SU-DHL-6 (cell line): ENCODE measurements at regions not wholly inside any gene's neighbourhood (a gene's known extent, or its start where the extent isn't known, plus 50 kb on each side); places are given as distances from the start of the nearest gene placed in this dataset.

ENCODE experiments used
- H2AFZ ChIP-seq: fragments of 200-600 bp; sonication (generic); 2 replicates; pipeline ENCODE4 v1.6.1; 2014; ENCODE audit warnings: low read depth, mild to moderate bottlenecking, moderate library complexity, mixed read lengths, antibody characterized with exemption, low read length; ENCODE audit not compliant: severe bottlenecking
- H3F3A ChIP-seq: fragments of 200-600 bp; shearing (Covaris generic); 2 replicates; pipeline ENCODE4 v1.6.0; 2016; ENCODE audit warnings: antibody characterized with exemption, mild to moderate bottlenecking; ENCODE audit not compliant: insufficient read depth
- H3K27ac ChIP-seq: fragments of 200-600 bp; sonication (generic); 2 replicates; pipeline ENCODE4 v1.5.1; 2016; ENCODE audit warnings: low read depth, mild to moderate bottlenecking, low read length, moderate library complexity, mixed read lengths
- H3K27me3 ChIP-seq: fragments of 200-600 bp; sonication (generic), shearing (Covaris generic); 2 replicates; pipeline ENCODE4 v1.6.0; 2014; ENCODE audit warnings: mild to moderate bottlenecking, low read length
- H3K36me3 ChIP-seq: fragments of 200-600 bp; sonication (generic); 2 replicates; pipeline ENCODE4 v1.6.1; 2014; ENCODE audit warnings: mild to moderate bottlenecking, low read length, mixed read lengths
- H3K4me2 ChIP-seq: fragments of 300-600, 200-600 bp; shearing (Covaris generic), sonication (generic); 2 replicates; pipeline ENCODE4 v1.6.0; 2014; ENCODE audit warnings: low read length, low read depth, mild to moderate bottlenecking; ENCODE audit not compliant: poor library complexity, severe bottlenecking
- H3K4me3 ChIP-seq: fragments of 200-600 bp; sonication (generic); 2 replicates; pipeline ENCODE4 v1.5.1; 2014; ENCODE audit warnings: antibody characterized with exemption, low read length, mild to moderate bottlenecking, mixed read lengths; ENCODE audit not compliant: insufficient read depth, poor library complexity, severe bottlenecking
- H3K79me2 ChIP-seq: fragments of 200-600 bp; sonication (generic); 2 replicates; pipeline ENCODE4 v1.6.1; 2014; ENCODE audit warnings: mild to moderate bottlenecking, low read length, moderate library complexity; ENCODE audit not compliant: insufficient read depth
- H3K9ac ChIP-seq: fragments of 200-600 bp; sonication (generic); 2 replicates; pipeline ENCODE4 v1.7.0; 2014; ENCODE audit warnings: mild to moderate bottlenecking, low read length
- H3K9me2 ChIP-seq: fragments of 200-600 bp; sonication (generic); replicated peaks from 2 replicates; pipeline ENCODE4 v1.6.1; 2014; ENCODE audit warnings: low read length; ENCODE audit not compliant: insufficient read depth
- H3K9me3 ChIP-seq: fragments of 200-600 bp; sonication (generic); 2 replicates; pipeline ENCODE4 v1.6.1; 2014; ENCODE audit warnings: low read length, mixed read lengths; ENCODE audit not compliant: insufficient read depth
- H4K20me1 ChIP-seq: fragments of 200-600 bp; sonication (generic); 2 replicates; pipeline ENCODE4 v1.6.1; 2014; ENCODE audit warnings: low read depth, mild to moderate bottlenecking, antibody characterized with exemption, low read length, moderate library complexity, mixed read lengths
- EZH2phosphoT487 ChIP-seq: fragments of 200-600 bp; sonication (generic), shearing (Covaris generic); conservative IDR thresholded peaks from 2 replicates; pipeline ENCODE4 v1.6.1; 2018; ENCODE audit warnings: mild to moderate bottlenecking, antibody characterized with exemption, low read length, moderate library complexity, mixed read lengths
- TF ChIP-seq, protein P1 (sequence below): fragments of 200-600 bp; sonication (generic); IDR thresholded peaks from one replicate; pipeline ENCODE4 v1.5.1; 2017; ENCODE audit warnings: antibody characterized with exemption, mild to moderate bottlenecking, low read length, moderate library complexity; ENCODE audit not compliant: insufficient read depth, poor library complexity, severe bottlenecking

DNA sequence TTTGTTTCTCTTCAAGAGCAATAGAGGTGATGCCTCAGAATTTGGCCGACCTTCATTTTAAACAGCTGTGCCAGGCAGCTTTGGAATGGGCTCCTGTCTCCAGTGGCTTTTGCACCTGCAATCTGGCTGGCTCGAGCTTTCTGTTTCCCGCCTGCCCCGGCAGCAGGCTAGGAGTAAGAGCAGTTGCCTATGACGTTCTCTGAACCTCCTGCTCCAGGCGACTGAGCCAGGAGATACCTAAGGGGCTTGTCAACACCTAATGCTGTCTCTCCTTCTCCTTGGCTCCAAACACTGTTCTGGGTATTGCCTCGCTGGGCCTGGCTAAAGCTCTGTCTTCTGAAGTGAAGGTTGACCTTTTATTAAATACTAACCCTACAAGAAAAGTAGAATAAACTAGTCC, 229.9 kb downstream of the LRRN1 start:
- Histone ChIP-seq H3K9me2 (no peaks in the 10 kb centered on the region), H3K4me2 (no peak overlapping the region), H3K9me3 (no peaks in the 10 kb centered on the region), H2AFZ (no peak overlapping the region), H4K20me1 (no peaks in the 10 kb centered on the region), H3K36me3 (no peaks in the 10 kb centered on the region), H3F3A (no peaks in the 10 kb centered on the region), H3K79me2 (no peaks in the 10 kb centered on the region), H3K27me3 (no peaks in the 10 kb centered on the region), H3K27ac (no peak overlapping the region), H3K9ac (no peak overlapping the region), H3K4me3 (no peak overlapping the region)
- no peak for TF ChIP-seq EZH2phosphoT487
- TF ChIP-seq, protein P1, sequence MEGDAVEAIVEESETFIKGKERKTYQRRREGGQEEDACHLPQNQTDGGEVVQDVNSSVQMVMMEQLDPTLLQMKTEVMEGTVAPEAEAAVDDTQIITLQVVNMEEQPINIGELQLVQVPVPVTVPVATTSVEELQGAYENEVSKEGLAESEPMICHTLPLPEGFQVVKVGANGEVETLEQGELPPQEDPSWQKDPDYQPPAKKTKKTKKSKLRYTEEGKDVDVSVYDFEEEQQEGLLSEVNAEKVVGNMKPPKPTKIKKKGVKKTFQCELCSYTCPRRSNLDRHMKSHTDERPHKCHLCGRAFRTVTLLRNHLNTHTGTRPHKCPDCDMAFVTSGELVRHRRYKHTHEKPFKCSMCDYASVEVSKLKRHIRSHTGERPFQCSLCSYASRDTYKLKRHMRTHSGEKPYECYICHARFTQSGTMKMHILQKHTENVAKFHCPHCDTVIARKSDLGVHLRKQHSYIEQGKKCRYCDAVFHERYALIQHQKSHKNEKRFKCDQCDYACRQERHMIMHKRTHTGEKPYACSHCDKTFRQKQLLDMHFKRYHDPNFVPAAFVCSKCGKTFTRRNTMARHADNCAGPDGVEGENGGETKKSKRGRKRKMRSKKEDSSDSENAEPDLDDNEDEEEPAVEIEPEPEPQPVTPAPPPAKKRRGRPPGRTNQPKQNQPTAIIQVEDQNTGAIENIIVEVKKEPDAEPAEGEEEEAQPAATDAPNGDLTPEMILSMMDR = no peak

DNA sequence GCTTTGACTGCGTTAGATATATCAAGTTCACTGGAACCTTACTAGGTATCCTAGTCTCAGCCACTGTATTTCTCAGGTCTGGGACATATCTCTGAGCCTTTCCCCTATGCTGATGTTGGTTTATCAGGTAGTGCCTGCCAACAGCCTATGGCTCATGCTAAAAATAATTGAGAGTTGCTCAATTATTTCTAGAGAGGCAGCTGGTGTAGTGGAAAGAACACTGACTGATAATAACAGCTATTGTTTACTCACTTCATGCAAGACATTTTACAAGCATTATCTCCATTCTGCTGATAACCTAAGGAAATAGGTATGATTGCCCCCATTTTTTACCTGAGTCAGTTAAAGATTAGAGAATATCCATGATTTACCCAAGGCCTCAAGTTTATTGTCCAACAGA, 231.4 kb downstream of the LRRN1 start:
- no peaks in the 10 kb centered on the region for H3K27me3 ChIP-seq
- no peaks in the 10 kb centered on the region for H3K9me3 ChIP-seq
- no peaks in the 10 kb centered on the region for H3K79me2 ChIP-seq

GRCh38 chr3:4033296-4033695, 234.1 kb downstream of the LRRN1 start:
- Histone ChIP-seq H3F3A (no peaks in the 10 kb centered on the region), H3K36me3 (no peaks in the 10 kb centered on the region), H4K20me1 (no peaks in the 10 kb centered on the region), H3K27me3 (no peaks in the 10 kb centered on the region), H3K9ac (no peak overlapping the region), H3K4me3 (no peak overlapping the region), H3K9me3 (no peaks in the 10 kb centered on the region), H2AFZ (no peak overlapping the region), H3K4me2 (no peak overlapping the region), H3K9me2 (no peaks in the 10 kb centered on the region), H3K27ac (no peak overlapping the region), H3K79me2 (no peaks in the 10 kb centered on the region)
- TF ChIP-seq, protein P1 = no peak
- no peak for TF ChIP-seq EZH2phosphoT487

More for the DNA sequence above, 231.4 kb downstream of the LRRN1 start:
- Histone ChIP-seq H4K20me1 (no peaks in the 10 kb centered on the region), H3K9ac (no peak overlapping the region), H3K36me3 (no peaks in the 10 kb centered on the region), H3K9me2 (no peaks in the 10 kb centered on the region), H3K4me2 (no peak overlapping the region), H3K27ac (no peak overlapping the region), H3F3A (no peaks in the 10 kb centered on the region), H3K4me3 (no peak overlapping the region), H2AFZ (no peak overlapping the region)
- TF ChIP-seq, protein P1 = no peak
- no peak for TF ChIP-seq EZH2phosphoT487

- no peak overlapping the region for H3K27ac ChIP-seq
- no peaks in the 10 kb centered on the region for H3F3A ChIP-seq
- H3K4me2 ChIP-seq = no peak overlapping the region
- H3K36me3 ChIP-seq = no peaks in the 10 kb centered on the region
- H2AFZ ChIP-seq = no peak overlapping the region
- no peaks in the 10 kb centered on the region for H3K9me3 ChIP-seq
- H3K9me2 ChIP-seq = no peaks in the 10 kb centered on the region
- H4K20me1 ChIP-seq = no peaks in the 10 kb centered on the region
- H3K9ac ChIP-seq = no peak overlapping the region
- H3K4me3 ChIP-seq = no peak overlapping the region
- TF ChIP-seq, protein P1 = no peak
- no peak for TF ChIP-seq EZH2phosphoT487
- no peaks in the 10 kb centered on the region for H3K79me2 ChIP-seq
- H3K27me3 ChIP-seq = no peaks in the 10 kb centered on the region
Measured at GRCh38 chr3:4036046-4036445, 236.8 kb downstream of the LRRN1 start.
